DMS 273 (cell line): ENCODE measurements at regions not wholly inside any gene's neighbourhood (a gene's known extent, or its start where the extent isn't known, plus 50 kb on each side); places are given as distances from the start of the nearest gene placed in this dataset.

Experiments
- DNase-seq: peaks from one replicate; lab custom pipeline; 2025; ENCODE audit not compliant: unreplicated experiment; lab: John Stamatoyannopoulos, UW

DNA sequence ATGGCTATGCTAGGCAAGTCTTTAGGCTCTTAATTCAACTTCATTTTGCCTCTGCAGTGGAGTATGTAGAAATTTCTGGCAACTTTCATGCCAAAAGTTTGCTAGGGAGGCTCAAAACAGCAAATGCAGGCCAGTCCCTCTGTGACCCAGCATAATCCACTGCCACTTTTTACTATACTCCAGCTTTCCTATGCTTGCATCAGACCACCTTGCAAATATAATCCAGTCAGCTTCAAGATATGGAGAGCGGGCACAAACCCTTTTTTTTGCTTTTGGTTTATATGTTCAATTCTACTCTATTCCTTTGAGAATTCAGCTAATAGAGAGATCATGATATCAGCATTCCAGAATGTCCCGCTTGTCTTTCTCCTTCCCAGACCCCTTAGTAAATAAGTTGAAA is 192.0 kb upstream of the PABPC4L start:
- no peak for DNase-seq

DNA sequence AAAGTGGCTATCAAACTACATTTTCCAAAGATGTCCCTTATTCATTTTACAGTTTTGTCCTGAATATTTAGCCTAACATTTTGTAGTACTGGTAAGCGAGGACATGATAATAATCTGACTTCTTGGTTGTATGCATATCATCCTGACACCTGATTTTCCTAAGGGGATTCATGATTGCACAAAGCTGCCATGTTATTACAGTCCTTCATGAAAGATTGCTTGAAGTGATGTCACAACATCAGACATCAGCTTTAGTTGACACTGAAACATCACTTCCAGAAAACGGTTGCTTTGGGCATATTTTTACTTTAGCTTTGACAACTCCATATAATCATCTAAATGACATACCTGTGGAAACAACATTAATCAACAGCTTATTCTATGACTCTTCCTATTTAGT is 188.7 kb upstream of the PABPC4L start:
- DNase-seq: no peak

DNA sequence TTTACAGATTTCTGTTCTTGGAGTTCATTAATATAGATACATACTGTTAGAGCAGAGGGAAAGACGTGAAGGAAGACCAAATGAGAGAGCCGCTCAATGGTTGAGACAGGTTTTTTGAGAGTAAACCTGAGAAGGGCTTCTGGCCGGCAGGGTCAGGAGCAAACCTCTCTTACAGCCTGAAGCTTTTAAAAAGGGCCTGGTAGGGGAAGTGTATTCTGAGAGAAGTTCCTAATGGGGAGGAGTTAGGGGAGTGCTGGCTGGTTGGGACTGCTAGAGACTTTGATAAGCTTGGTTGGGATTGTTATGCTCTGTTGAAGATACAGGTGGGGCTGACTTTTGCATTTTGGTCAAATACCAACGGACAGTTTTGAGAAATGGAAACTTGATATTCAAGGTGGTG is 186.8 kb upstream of the PABPC4L start:
- no peak for DNase-seq

DNA sequence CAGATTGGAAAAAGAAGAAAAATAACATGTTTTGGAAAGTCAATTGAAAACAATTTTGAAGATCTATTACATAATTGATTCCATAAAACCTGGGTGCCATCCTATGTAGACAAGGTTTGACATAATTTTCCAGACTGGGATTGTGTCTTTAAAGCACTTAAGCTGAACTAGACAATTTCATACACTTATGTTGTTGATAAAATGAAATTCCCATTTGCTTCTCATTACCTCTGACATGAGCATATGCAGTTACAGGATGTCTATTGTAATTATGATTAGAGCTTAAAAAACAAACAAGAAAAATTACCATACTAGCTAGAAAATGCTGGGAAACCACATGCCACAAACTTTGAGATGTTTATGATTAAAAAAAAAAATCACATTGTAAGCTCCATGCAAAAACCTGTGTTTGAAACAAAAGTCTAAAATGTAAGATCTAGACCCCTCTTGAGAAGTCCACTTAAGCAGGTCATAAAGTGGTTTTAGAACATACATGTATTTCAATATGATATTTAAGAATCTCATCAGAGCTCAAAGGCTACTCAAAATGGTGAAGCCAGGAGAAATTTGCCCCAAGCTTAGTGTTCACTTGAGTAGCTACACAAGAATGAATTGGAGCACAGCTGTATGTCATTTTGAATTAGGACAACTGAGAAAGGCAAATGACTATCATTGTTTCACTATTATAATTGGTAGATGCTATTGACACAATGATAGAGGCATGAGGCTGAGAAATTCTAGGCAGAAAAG is 181.1 kb upstream of the PABPC4L start:
- DNase-seq: no peak

DNA sequence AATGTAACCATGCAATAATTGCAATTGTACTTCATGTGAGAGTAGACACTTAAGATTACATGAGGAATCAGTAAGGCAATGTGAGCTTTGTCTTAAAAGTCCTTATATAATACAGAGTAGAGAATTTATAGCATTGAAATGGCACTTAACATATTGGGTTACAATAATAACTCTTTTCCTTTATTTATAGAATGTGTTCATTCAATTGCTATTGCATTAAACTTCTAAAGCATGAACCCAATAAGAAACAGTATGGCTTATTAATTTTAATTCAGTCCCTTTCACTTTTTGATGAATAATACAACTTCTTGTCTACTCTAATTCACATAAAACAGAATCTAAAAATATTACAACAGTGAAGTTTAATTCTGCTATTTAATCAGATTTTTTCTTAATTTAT is 174.2 kb upstream of the PABPC4L start:
- no peak for DNase-seq

DNA sequence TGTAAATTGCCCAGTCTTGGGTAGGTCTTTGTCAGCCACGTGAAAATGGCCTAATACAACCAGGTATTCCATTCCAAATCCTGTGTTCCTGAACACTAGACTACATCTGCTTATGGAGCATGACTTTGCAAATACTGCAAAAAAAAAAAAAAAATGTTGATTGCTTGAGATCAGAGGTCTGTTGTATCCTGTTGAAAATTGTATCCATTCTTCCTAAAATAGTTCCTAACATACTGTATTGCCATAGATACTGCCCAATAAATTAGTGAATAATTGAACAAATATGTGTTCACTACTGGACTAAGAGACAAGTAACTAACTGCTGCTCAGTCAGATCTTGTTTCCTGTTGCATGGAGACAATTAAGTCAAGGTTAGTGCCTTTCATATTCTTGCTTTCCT is 164.3 kb upstream of the PABPC4L start:
- no peak for DNase-seq

DNA sequence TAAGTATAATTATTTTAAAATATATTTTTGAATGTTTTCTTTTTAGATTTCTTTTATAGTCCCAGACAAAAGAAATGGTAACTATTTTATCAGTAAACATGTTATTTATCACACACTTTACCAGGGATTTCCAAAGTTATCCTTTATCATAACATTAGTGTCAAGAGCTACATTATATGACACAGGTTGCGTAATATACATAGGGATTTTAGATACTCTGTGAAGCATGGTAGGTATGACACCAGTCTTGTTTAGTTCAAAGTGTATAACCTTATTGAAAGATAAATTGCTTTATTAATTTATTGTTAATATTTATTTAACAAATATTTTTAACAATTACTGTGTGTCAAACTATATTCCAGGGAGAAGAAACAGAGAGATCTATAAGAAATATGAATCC is 163.3 kb upstream of the PABPC4L start:
- DNase-seq: no peak

DNA sequence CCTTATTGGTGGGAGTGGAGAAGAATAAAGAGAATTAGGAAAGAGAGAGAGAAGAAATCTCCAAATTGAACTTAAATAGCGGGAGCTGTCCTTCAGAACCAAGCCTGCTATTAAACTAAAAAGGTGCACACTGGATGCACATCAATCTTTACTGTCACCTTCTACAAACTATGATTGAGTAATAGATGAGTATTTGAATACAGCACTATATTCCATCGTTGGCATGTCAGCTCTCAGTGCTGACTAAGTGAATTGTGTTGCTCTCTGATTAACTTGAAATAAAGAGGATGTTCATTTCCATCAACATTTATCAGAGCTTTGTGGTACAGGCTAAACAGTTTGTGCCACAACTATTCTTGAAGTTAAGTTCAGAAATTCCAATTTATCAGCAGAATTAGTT is 143.7 kb upstream of the PABPC4L start:
- no peak for DNase-seq

DNA sequence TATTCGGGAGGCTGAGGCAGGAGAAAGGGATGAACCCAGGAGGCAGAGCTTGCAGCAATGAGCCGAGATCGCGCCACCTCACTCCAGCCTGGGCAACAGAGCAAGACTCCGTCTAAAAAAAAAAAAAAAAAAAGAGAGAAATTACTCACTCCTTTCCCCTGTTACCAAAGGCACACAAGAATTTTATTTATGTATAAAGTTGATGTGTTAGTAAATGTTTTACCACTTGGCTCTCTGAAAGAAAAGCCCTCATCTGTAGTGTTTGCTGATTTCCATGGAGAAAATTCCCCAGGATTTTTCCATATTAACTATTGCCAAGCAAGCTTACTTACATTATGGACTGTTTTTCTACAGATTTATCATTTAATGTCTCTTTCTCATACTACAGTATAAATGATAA is 142.1 kb upstream of the PABPC4L start:
- no peak for DNase-seq

DNA sequence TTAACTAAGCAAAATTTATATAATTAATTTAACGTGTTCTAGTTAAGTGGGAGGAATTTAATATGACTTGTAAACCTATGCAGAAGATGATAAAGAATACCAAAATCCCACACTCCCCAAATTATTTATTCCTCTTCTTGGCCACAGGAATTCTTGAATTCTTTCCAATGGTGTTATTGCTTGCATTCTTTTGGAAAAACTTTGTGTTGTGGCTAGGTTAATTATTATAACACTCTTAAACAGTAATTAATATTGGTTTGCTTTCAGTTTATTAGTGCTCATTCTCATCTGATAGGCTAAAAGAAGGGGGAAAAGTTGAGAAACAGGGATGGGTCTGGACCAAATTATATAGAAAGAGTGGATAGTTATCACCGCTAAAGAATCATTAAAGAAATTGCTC is 141.5 kb upstream of the PABPC4L start:
- DNase-seq: no peak

DNA sequence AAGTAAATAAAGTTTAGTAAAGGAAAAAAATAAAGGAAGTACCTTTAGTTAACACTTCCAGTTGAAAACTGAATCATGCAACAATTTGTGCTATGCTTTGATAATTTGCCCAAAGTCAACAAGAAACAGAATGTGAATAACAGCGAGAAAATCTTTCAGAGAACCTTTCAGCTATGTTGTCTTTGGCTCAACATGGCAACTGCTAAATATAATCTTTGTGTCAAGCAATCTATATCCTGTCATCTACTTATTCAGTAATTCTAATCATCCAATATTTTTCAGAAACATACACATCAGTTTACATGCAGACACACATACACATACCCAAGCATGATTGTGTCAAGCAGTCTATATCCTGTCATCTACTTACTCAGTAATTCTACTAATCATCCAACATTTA is 136.0 kb upstream of the PABPC4L start:
- no peak for DNase-seq

DNA sequence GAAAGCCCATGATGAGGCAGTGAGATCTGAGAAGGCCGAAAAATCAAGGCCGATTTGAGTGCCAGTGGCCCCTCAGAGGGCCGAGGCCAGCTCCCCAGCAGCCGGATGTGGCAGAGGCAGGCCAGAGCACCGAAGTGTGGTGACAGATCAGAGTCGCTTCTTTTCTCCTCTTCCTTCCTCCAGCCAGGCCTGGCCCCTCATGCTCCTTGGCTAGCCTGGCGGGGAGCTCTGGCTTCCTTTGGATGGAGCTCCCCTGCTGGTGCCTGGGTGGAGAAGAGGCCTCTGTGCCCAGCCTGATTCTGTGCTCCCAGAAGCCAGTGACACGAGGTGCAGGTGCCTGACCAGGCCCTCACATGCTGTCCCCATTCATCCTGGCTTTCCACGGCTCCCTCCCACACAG is 127.2 kb upstream of the PABPC4L start:
- DNase-seq: peak; percentile 0

DNA sequence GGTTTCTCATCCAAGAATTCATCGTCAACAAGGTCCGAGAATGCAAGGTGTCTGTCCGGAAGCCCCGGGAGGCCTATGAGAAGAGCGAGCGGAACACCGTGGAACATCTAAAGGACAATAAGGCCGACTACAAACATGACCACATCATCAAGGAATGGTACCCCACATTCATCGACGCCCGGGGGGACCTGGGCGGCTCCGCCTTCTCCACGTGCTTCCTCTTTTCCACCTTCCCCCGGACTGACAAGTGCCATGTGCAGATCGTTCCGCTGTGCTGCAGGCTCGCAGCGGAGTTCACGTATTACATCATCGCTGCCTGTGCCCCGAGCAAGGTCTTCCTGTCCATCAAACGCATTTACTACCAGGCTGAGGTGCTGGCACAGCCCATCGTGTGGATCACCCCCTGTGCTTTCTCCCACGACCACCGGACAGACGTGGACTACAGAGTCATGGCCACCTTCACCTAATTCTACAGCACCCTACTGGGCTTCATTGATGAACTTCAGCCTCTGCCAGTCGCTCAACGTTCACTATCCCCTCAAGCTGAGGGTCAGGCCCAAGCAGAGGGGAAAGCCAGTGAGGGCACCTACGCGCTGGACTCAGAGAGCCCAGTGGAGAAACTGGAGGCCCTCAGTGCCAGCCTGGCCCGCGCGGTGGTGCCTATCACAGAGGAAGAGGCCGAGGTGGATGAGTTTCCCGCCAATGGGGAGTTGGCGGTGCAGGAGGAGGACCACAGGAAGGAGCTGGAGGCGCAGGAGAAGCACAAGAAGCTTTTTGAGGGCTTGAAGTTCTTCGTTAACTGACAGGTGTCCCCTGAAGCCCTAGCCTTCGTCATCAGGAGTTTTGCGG is 125.9 kb upstream of the PABPC4L start:
- no peak for DNase-seq

DNA sequence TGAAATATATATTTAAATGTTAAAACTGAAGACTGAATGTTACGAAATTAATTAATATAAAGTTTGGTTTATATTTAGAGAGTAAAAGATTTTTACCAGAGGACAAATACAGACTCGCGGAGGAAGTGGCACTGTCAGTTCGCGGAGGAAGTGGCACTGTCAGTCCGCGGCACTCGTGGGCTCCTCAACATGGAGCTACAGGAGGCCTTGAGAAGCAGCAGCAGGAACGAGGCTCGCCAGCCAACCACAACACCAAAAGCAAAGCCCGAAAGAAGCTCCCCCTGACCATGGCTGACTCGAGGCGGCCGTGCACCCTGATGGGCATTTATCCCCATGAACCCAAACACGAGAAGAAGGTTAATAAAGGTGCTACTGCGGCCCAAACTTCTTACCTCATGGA is 125.3 kb upstream of the PABPC4L start:
- DNase-seq: no peak

DNA sequence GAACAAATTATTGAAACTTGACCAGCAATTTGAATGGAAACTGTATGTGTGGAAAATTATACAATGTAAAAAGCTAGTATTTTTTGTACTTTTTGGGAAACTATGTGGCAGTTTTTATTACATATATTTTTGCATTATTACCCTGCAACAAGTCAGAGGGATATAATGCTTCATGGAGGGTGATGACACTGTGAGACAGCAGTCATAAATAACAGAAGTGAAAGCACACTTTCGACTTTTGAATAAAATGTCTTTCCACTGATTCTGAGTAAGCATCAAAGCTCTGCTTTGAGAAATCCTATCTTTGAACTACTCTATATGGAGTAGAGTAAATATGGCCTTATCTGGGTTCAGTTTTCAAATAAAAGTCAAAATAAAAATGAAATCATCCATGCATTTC is 122.6 kb upstream of the PABPC4L start:
- DNase-seq: no peak

DNA sequence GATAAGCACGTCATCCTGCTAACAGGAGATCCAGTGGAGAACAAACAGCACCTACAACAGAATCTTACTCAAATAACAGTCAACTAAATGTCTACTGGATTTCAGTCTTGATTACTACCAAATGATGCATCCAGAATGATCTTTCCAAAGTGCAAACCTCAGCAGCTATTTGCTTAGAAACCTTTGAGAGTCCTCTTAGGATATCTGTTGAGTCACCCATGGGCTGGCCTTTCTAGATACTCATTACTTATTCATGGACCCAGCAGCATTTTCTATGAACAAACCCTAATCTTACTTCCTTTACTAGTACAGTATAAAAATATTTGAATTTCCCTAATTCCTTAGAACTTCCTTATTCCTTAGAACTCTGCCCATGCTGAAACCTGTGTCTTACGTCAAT is 118.5 kb upstream of the PABPC4L start:
- no peak for DNase-seq

DNA sequence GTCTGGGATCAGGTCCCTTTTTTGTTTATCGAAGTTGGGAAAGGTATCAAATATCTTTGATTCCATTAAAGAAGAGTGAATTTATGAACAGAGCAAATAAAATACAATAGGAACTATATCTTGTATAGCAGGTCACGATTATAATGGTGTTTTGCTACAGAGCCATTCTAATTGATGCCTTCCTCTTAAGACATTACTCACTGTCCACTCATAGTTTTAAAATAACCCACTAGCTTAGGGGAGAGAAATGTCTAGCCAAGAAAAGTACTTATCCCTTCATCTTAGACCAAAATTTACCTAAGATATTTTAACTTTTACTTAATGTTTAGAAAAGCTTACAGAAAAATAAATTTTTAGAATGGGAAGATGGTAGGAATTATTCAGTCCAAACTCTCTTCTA is 112.0 kb upstream of the PABPC4L start:
- DNase-seq: no peak

DNA sequence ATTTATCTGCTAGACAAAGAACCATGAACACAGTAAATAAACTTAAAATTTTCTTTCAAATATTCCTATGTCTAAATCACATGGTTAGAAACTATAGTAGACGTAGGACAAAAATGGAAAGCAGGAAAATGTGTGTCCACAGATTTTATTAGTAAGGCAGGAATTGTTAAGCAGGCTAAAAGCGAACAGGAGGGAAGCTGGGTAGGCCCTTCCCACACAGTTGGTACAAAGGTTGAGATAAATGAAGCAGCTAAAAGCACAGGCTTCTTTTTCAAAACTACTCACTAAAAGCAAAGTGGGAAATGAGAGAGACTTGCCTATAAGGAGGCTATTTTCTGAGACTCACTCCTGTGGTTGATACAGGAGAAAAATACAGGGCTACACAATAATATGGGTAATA is 108.1 kb upstream of the PABPC4L start:
- DNase-seq: no peak

DNA sequence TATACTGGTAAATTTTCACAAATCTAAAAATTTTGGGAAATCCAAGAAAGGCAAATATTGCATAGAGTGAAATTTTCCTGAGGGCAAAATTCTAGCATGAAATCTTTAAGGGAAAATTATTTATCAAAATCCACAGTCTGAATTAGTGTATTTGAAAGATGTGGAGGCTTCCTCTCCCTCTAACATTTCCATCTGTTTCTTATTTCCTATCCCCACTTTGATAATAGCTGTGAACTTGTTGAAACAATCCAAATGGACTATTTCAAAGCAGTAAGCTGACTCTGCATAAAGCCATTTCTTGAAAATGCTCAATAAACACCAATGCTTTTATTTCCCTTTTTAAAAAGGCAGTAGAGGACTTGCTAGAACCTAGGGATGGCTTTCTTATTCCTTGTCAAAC is 107.3 kb upstream of the PABPC4L start:
- DNase-seq: no peak

DNA sequence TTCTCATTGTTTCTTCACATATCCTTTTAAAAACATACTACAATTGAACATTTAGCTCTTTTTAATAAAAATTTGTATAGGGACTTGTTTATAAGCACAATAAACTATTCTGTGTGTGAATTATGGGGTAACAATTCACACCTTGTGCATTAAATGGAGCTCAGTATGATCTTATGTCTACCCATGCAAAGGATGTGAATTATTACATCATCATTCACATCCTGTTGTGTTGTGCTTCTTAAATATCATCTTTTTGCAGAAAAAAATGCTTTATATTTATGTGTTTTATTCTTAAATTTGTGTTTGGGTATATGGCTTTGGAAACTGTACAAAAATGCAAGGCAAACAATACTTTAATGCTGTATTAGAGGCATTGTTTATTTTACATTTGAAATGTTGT is 96.7 kb upstream of the PABPC4L start:
- no peak for DNase-seq

DNA sequence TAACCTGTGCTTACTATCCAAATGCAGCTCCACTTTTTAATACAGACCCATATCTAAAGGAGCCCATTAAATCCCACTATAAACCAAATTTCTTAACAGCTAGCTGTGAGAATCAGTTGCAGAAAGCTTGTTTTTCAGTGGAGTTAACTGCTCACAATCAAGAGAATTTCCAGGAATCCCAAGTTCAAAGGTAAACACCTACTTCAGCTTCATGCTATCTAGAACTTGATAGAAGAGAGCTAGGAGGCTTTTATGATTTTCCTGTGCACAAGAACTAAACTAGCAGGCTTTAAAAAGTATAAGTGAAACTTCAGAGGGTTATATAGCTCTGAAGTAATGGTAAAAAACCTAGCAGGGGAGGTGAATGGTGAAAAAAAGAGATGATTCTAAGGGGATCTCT is 96.2 kb upstream of the PABPC4L start:
- no peak for DNase-seq

DNA sequence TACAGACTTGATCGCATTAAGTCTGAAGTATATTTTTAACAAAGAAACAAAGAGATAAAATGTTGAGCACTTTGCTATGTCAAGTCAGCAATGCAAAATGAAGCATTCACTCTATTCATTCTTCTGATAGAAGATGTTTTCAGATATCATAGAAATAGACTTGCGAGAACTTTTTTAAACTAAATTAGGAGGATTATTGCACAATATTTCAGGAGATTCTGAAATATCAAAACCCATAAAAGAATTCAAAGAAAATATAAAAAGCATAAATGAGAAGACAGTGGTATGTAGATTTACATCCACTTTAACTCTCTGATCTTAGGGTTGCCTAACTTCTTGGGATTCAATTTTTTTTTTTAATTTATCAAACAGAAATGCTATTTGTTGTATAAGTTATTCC is 81.1 kb upstream of the PABPC4L start:
- no peak for DNase-seq

DNA sequence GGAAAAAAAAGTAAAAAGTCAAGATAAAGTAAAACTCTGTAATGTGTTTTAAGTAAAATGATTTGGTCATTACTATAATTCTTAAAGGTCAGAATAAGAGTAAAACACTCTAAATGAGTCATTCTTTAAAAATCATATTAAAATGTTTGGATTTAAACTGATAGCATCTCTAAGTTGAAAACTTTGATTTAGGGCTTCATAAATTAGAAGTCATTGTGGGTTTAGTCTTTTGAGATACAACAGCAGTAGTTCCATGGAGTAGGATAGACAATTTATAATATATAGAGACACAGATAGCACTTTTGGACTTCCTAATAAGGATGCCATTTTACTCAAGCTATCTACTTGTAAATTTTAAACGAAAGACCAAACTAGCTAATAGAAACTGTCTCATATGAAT is 77.1 kb upstream of the PABPC4L start:
- DNase-seq: no peak
